Transverse colon (tissue), 3 donors: ENCODE measurements at regions not wholly inside any gene's neighbourhood (a gene's known extent, or its start where the extent isn't known, plus 50 kb on each side); places are given as distances from the start of the nearest gene placed in this dataset.

ENCODE experiments used
- EP300 ChIP-seq: sonication (generic); formaldehyde crosslinking; IDR thresholded peaks from one replicate; pipeline ENCODE4 v1.6.1; 2017; ENCODE audit warnings: antibody characterized with exemption, low read depth
- POLR2A ChIP-seq: fragments of 450-650 bp; IDR thresholded peaks from one replicate; pipeline ENCODE4 v1.6.1; 2016; ENCODE audit warnings: antibody characterized with exemption, mild to moderate bottlenecking, moderate library complexity
- TF ChIP-seq, protein P1 (sequence below), 5 experiments: fragments of 200-600 bp in 3 of 5; fragments of 450-650 bp in 2 of 5; sonication (generic) in 3 of 5; IDR thresholded peaks; 1 replicate in 2 of 5; 2 replicates in 3 of 5; pipeline ENCODE4 v1.5.1; 2016 to 2017; ENCODE audit warnings: antibody characterized with exemption in 5 of 5, inconsistent platforms in 3 of 5, mild to moderate bottlenecking in 2 of 5, moderate library complexity in 1 of 5

DNA sequence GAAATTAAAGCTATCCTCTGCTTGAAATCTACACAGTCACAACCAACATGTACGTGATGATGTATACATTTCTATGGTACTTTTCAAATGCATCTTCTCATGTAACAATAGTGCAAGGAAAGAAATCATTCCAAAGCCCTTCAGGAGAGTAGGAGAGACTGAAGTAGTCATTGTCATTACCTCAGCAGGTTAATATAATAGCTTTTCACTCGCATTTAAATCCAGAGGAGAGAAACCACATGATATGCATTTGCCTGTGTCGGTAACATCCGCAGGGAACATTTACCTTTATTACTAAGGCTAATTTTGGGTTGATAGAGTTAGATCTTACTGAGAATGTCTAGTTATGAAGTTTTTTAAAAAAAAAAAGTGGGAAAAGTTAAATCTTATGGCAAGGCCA, 186.6 kb upstream of the DTNBP1 start:
- no peak for TF ChIP-seq POLR2A
- TF ChIP-seq, protein P1, sequence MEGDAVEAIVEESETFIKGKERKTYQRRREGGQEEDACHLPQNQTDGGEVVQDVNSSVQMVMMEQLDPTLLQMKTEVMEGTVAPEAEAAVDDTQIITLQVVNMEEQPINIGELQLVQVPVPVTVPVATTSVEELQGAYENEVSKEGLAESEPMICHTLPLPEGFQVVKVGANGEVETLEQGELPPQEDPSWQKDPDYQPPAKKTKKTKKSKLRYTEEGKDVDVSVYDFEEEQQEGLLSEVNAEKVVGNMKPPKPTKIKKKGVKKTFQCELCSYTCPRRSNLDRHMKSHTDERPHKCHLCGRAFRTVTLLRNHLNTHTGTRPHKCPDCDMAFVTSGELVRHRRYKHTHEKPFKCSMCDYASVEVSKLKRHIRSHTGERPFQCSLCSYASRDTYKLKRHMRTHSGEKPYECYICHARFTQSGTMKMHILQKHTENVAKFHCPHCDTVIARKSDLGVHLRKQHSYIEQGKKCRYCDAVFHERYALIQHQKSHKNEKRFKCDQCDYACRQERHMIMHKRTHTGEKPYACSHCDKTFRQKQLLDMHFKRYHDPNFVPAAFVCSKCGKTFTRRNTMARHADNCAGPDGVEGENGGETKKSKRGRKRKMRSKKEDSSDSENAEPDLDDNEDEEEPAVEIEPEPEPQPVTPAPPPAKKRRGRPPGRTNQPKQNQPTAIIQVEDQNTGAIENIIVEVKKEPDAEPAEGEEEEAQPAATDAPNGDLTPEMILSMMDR (IDR thresholded peaks at IDR 0.05) = no peak
- TF ChIP-seq EP300 = no peak
